CD4-positive, alpha-beta T cell treated with Interleukin-4 for 4 hours (primary cell): ENCODE measurements at regions not wholly inside any gene's neighbourhood (a gene's known extent, or its start where the extent isn't known, plus 50 kb on each side); places are given as distances from the start of the nearest gene placed in this dataset.
"Not testable (repeated sequence)": the region's sequence is repeated elsewhere in the genome, so short reads cannot be mapped to it uniquely, and the experiment has no call there.

Source experiments
- DNase-seq: peaks from one replicate; pipeline ENCODE4 v3.0.0-alpha.2; 2020

DNA sequence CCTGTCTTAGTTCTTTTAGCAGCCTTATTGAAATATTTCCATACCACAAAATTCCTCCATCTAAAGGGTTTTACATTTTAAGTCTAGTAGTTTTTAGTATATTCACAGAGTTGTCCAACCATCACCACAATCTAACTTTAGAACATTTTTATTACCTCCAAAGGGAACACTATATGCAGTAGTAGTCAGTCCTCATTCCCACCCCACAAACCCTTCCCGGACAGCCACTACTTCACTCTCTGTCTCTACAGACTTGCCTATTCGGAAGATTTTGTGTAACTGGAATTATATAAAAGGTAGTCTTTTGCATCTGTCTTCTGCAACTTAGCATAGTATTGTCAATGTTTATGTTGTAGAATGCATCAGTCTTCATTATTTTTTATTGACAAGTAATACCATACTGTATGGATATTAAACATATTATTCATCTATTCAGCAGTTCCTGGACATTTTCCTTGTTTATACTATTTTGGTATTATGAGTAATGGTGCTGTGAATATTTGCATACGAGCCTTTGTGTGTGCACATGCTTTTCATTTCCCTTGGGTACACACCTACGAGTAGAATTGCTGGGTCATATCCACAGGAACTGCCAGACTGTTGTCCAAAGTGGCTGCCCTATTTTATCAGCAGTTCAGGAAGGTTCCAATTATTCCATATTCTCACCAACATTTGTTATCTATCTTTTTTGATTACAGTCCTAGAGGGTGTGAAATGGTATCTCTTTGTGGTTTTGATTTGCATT, 60.9 kb upstream of the LANCL2 start:
- DNase-seq: no peak

DNA sequence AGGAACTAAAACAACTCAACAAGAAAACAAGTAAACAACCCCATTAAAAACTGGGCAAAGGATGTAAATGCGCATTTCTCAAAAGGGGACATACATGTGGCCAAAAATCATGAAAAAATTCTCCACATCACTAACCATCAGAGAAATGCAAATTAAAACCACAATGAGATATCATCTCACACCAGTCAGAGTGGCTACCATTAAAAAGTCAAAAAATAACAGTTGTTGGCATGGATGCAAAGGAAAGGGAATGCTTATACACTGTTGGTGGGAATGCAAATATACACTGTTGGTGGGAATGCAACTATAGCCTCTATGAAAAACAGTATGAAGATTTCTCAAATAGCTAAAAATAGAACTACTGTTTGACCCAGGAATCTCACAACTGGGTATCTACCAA, 60.0 kb upstream of the LANCL2 start:
- DNase-seq: no peak

DNA sequence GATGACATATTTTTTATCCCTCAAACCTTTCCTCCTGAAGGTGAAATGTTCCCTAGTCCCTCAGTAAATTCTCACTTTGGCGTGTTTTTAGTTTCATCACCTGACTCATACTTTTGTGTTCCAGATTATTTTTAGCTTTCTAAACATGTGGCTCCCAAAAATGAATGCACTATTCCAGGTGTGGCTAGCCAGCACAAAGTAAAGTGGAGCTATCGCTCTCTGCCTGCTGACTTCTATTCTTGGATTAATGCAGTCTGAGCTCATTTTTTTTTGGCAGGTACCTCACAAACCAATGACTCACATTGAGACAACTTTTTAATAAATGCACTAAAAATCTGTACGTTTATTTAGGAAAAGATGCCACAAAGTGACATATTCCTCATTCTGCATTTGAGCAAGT, 58.8 kb upstream of the LANCL2 start:
- DNase-seq: no peak

DNA sequence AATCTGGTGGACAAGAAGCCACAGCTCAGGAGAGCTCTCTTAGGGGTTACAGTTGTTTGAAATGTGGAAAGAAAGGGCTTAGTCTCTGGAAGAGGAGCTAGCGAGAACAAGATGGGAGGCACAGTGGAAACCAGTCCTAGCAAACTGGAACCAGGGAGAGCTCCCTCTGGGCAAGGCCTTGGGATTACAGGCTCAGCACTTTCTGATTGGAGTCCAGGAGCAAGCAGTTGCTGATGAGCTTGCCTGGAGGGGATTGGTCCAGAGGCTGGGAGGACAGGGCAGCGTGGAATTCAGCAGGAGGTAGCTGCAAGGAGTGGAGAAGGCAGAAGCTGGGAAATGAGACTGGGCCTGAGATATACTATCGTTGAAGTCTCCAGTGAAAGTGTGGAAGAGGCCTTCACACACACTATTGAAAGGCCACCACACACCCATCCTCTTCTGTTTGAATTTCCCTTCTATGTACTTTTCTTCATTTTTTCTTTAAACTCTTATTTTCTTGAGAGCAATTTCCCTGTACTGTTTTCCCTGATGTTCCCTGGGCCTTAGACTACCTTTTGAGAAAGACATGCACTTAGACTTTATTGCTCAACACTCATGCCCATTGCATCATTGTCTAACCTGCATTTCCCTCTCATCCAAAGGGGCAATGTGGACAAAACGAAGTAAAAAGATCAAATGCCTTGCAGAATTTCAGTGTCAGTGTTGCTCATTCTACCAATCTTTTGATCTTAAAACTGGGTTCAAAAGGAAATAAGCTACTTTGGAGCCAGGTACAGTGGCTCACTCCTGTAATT, 57.8 kb upstream of the LANCL2 start:
- no peak for DNase-seq

GRCh38 chr7:55308186-55308929, 56.8 kb upstream of the LANCL2 start:
- DNase-seq: no peak

DNA sequence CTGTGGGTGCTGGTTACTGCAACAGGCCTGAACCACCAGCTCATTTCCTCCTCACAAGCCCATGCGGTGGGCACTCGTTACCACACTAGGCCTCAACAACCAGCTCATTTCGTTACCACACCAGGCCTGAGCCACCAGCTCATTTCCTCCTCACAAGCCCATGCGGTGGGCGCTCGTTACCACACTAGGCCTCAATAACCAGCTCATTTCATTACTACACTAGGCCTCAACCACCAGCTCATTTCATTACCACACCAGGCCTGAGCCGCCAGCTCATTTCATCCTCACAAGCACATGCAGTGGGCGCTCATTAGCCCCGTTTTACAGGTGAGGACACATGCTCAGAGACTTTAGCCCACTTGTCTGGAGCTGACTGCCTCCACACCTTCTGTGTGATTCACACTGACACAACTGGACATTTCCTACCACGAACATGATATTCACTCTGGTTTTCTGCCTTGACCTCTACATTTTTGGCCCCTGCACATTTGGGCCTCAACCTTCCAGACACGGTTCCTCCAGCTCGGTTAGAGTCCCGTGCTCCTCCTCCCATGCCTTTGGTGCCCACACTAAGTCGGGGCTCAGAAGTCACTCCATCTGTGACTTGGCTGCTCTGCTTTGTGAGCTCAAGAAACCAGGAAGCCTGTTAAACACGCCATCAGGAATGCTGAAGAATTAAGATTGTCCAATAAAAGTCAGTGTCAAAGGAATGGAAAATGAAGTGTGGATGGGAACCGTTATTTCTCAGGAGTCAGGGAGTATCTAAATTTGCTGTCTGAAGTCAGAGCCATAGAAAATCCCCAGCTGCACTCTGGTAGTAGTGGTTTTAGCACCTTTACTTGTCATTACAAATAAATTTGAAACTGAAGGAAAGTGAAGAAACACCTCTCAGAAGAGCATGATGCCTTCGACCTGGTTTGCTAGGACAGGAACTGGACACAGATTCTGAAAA, 55.8 kb upstream of the LANCL2 start:
- peak; percentile 71 for DNase-seq

- DNase-seq: no peak
Observed at GRCh38 chr7:55310287-55311025, 54.7 kb upstream of the LANCL2 start.

GRCh38 chr7:55311892-55312291, 53.2 kb upstream of the LANCL2 start:
- not testable (repeated sequence) for DNase-seq

GRCh38 chr7:55313671-55314070, 51.5 kb upstream of the LANCL2 start:
- not testable (repeated sequence) for DNase-seq

GRCh38 chr7:55314967-55315366, 50.2 kb upstream of the LANCL2 start:
- no peak for DNase-seq
